OCI-LY3 (cell line): ENCODE measurements at regions not wholly inside any gene's neighbourhood (a gene's known extent, or its start where the extent isn't known, plus 50 kb on each side); places are given as distances from the start of the nearest gene placed in this dataset.

Experiments used
- EZH2phosphoT487 ChIP-seq: fragments of 200-600 bp; shearing (Covaris generic); IDR thresholded peaks from 2 replicates; pipeline ENCODE4 v1.6.1; 2018; ENCODE audit warnings: antibody characterized with exemption, mixed run types, low read depth
- TF ChIP-seq, protein P1 (sequence below): fragments of 200-600, 300-600 bp; sonication (generic); IDR thresholded peaks from 2 replicates; pipeline ENCODE4 v1.5.1; 2014; ENCODE audit warnings: antibody characterized with exemption, low read length, low read depth

DNA sequence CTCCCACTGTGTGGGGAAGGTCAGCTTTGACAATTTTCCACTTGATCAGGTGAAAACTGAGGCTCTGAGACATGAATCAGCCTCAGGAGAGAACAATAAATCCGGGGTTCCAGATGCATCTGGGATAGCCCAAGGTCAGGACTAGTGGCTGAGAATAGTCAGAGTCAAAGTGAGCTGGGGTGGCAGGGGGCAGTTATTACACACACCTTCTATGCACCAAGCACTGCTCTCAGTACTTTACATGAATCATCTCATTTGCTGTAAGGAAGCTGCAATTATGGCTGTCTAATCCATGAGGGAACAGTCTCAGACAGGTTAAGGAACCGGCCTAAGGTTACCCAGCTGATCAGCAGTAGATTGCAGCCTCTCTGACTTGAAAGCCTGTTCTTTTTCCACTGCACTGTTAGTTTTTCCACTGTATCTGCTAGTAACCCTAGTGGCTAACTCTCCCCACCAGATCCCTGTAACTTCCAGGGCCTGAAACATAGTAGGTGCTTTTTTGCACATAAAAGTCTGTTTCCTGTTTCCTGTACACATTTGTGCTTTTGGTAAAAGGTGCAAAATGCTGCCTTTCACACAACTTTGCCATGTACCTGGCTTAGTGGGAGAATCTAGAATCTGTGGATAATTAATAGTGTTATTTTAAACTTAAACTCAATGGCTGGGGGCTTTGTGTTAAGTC lies 125.9 kb downstream of the EMX2 start:
- TF ChIP-seq, protein P1, sequence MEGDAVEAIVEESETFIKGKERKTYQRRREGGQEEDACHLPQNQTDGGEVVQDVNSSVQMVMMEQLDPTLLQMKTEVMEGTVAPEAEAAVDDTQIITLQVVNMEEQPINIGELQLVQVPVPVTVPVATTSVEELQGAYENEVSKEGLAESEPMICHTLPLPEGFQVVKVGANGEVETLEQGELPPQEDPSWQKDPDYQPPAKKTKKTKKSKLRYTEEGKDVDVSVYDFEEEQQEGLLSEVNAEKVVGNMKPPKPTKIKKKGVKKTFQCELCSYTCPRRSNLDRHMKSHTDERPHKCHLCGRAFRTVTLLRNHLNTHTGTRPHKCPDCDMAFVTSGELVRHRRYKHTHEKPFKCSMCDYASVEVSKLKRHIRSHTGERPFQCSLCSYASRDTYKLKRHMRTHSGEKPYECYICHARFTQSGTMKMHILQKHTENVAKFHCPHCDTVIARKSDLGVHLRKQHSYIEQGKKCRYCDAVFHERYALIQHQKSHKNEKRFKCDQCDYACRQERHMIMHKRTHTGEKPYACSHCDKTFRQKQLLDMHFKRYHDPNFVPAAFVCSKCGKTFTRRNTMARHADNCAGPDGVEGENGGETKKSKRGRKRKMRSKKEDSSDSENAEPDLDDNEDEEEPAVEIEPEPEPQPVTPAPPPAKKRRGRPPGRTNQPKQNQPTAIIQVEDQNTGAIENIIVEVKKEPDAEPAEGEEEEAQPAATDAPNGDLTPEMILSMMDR = no peak
- no peak for TF ChIP-seq EZH2phosphoT487
